ENCODE measurements at regions not wholly inside any gene's neighbourhood (a gene's known extent, or its start where the extent isn't known, plus 50 kb on each side); places are given as distances from the start of the nearest gene placed in this dataset.
"Not testable (repeated sequence)": the region's sequence is repeated elsewhere in the genome, so short reads cannot be mapped to it uniquely, and the experiment has no call there.

DNA sequence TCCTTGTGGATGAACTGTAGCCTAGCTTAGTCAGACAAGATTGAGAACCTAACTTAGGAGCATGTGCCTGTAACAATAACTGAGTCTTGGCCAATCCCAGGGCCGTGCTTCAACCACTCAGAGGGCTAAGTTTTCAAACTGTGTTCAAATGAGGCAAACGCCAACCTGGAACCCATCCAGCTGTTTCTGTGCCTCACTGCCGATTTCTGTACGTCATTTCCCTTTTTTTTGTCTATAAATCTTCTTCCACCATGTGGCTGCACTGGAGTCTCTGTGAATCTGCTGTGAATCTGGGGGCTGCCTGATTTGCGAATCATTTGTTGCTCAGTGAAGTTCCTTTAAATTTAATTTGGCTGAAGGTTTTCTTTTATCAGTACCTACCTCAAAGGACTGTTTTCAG, 115.0 kb upstream of the CHD6 start:
- no peak overlapping the region for H3K4me3 ChIP-seq (ENCODE audit: insufficient read depth, low read depth, low read length)
- H3K27ac ChIP-seq (ENCODE audit: insufficient read depth, low read length) = no peak overlapping the region
- no peak overlapping the region for H2BK20ac ChIP-seq (ENCODE audit: low read depth, low read length)
- in situ Hi-C loops (cut with MboI; ENCODE audit: low sequenced_read_pairs) (no loop called here), intact Hi-C loops (cut with micrococcal nuclease) (no loop called here), dilution Hi-C loops (cut with HindIII; ENCODE audit: low sequenced_read_pairs, unreplicated experiment) (no loop called here)
- WGBS, 2 experiments (ENCODE audit: extremely low coverage in 2 of 2, insufficient read length in 1 of 2) = no CpG with 5 or more reads among the region's 5 CpGs
- no peaks in the 10 kb centered on the region for H4K20me1 ChIP-seq (ENCODE audit: insufficient read depth, low read length)
- H3K23ac ChIP-seq (ENCODE audit: low read depth, low read length) = no peak overlapping the region
- H4K91ac ChIP-seq (ENCODE audit: insufficient read depth, low read depth, low read length) = no peak overlapping the region
- POLR2A ChIA-PET (ENCODE audit: unreplicated experiment) = no interaction called here
- H3K18ac ChIP-seq (ENCODE audit: low read depth, low read length) = no peak overlapping the region
- no peaks in the 10 kb centered on the region for H3K36me3 ChIP-seq (ENCODE audit: control insufficient read depth, insufficient read depth, low read length)
- no peak overlapping the region for H2AK5ac ChIP-seq (ENCODE audit: low read depth, low read length)
- H4K5ac ChIP-seq (ENCODE audit: low read depth, low read length) = no peak overlapping the region
- H3K79me1 ChIP-seq (ENCODE audit: low read depth in 1 of 2, low read length in 2 of 2) = no peaks in the 10 kb centered on the region
- no peaks in the 10 kb centered on the region for H3K9me3 ChIP-seq (ENCODE audit: control insufficient read depth, insufficient read depth, low read length)
- H4K8ac ChIP-seq (ENCODE audit: low read depth in 2 of 2, low read length in 2 of 2) = no peak overlapping the region
- H2BK120ac ChIP-seq (ENCODE audit: low read depth, low read length) = no peak overlapping the region
- no peak overlapping the region for H2AK9ac ChIP-seq (replicated peaks; ENCODE audit: low read depth, low read length, poor library complexity)
- H2AFZ ChIP-seq (replicated peaks; ENCODE audit: low read length, poor library complexity) = no peak overlapping the region
- no peak overlapping the region for H3K9ac ChIP-seq (ENCODE audit: low read depth, low read length)
- no peak overlapping the region for H3K4me2 ChIP-seq (ENCODE audit: low read depth, low read length)
- no peak for TF ChIP-seq CHD1 (IDR thresholded peaks at IDR 0.05; ENCODE audit: low read depth, low read length)
- TF ChIP-seq FOS (IDR thresholded peaks at IDR 0.05; ENCODE audit: low read depth, low read length) = no peak
- no peak for TF ChIP-seq RFX5 (IDR thresholded peaks at IDR 0.05; ENCODE audit: low read depth, low read length)
- no peak for TF ChIP-seq RAD21 (IDR thresholded peaks at IDR 0.05; ENCODE audit: low read length)
- TF ChIP-seq BHLHE40 (IDR thresholded peaks at IDR 0.05; ENCODE audit: low read depth, low read length) = no peak
- BruUV-seq (replicated peaks) = no TSS peak
- no peak overlapping the region for H3K14ac ChIP-seq (replicated peaks; ENCODE audit: low read depth, low read length)
- H3K4me1 ChIP-seq (ENCODE audit: control insufficient read depth, insufficient read depth, low read length) = no peaks in the 10 kb centered on the region
- H3K4ac ChIP-seq (ENCODE audit: low read depth, low read length) = no peak overlapping the region
- CTCF ChIA-PET = no interaction called here
- ATAC-seq (ENCODE audit: low read depth) (no peak), DNase-seq (no peak)
- no peak overlapping the region for H2BK5ac ChIP-seq (ENCODE audit: low read depth, low read length, poor library complexity, severe bottlenecking)
- H2BK15ac ChIP-seq (ENCODE audit: low read depth, low read length) = no peak overlapping the region
- no peaks in the 10 kb centered on the region for H3K27me3 ChIP-seq (ENCODE audit: control insufficient read depth, insufficient read depth, low read length)
- no peaks in the 10 kb centered on the region for H3K9me1 ChIP-seq (ENCODE audit: insufficient read depth, low read length)
- no peak overlapping the region for H3K56ac ChIP-seq (ENCODE audit: extremely low read depth, insufficient read depth, low read length)

GRCh38 chr20:41731198-41731597, 113.0 kb upstream of the CHD6 start:
- H4K91ac ChIP-seq (ENCODE audit: insufficient read depth, low read depth, low read length); H3K36me3 ChIP-seq (ENCODE audit: control insufficient read depth, insufficient read depth, low read length); H3K79me1 ChIP-seq (ENCODE audit: low read depth in 1 of 2, low read length in 2 of 2); H3K9ac ChIP-seq (ENCODE audit: low read depth, low read length); H3K9me1 ChIP-seq (ENCODE audit: insufficient read depth, low read length); H3K4me1 ChIP-seq (ENCODE audit: control insufficient read depth, insufficient read depth, low read length); H2BK15ac ChIP-seq (ENCODE audit: low read depth, low read length); dilution Hi-C loops (cut with HindIII; ENCODE audit: low sequenced_read_pairs, unreplicated experiment); H3K4me3 ChIP-seq (ENCODE audit: insufficient read depth, low read depth, low read length); H4K8ac ChIP-seq (ENCODE audit: low read depth in 2 of 2, low read length in 2 of 2); H2AK5ac ChIP-seq (ENCODE audit: low read depth, low read length); H3K9me3 ChIP-seq (ENCODE audit: control insufficient read depth, insufficient read depth, low read length); BruUV-seq (replicated peaks); H3K23ac ChIP-seq (ENCODE audit: low read depth, low read length); intact Hi-C loops (cut with micrococcal nuclease); H3K4me2 ChIP-seq (ENCODE audit: low read depth, low read length); H4K5ac ChIP-seq (ENCODE audit: low read depth, low read length); H4K20me1 ChIP-seq (ENCODE audit: insufficient read depth, low read length); H2BK120ac ChIP-seq (ENCODE audit: low read depth, low read length); H3K14ac ChIP-seq (replicated peaks; ENCODE audit: low read depth, low read length); CTCF ChIA-PET; H2AFZ ChIP-seq (replicated peaks; ENCODE audit: low read length, poor library complexity); in situ Hi-C loops (cut with MboI; ENCODE audit: low sequenced_read_pairs); H3K27me3 ChIP-seq (ENCODE audit: control insufficient read depth, insufficient read depth, low read length); H2BK5ac ChIP-seq (ENCODE audit: low read depth, low read length, poor library complexity, severe bottlenecking); POLR2A ChIA-PET (ENCODE audit: unreplicated experiment); ATAC-seq (ENCODE audit: low read depth); DNase-seq; H3K4ac ChIP-seq (ENCODE audit: low read depth, low read length); H2BK20ac ChIP-seq (ENCODE audit: low read depth, low read length); H3K56ac ChIP-seq (ENCODE audit: extremely low read depth, insufficient read depth, low read length); H2AK9ac ChIP-seq (replicated peaks; ENCODE audit: low read depth, low read length, poor library complexity); H3K27ac ChIP-seq (ENCODE audit: insufficient read depth, low read length); H3K18ac ChIP-seq (ENCODE audit: low read depth, low read length): not testable (repeated sequence)
- no CpG with 5 or more reads among the region's 3 CpGs for WGBS, 2 experiments (ENCODE audit: extremely low coverage in 2 of 2, insufficient read length in 1 of 2)
